Loucy (cell line): ENCODE measurements at regions not wholly inside any gene's neighbourhood (a gene's known extent, or its start where the extent isn't known, plus 50 kb on each side); places are given as distances from the start of the nearest gene placed in this dataset.

Source experiments
- H2AFZ ChIP-seq: fragments of 200-600 bp; sonication (generic); 2 replicates; pipeline ENCODE4 v1.6.0; 2016; ENCODE audit warnings: antibody characterized with exemption, mild to moderate bottlenecking, low read length, moderate library complexity
- H3F3A ChIP-seq: fragments of 200-600 bp; 2 replicates; pipeline ENCODE4 v1.6.0; 2016; ENCODE audit warnings: antibody characterized with exemption, low read depth, mild to moderate bottlenecking
- H3K27me3 ChIP-seq: fragments of 200-600 bp; sonication (generic); 2 replicates; pipeline ENCODE4 v1.6.1; 2014; ENCODE audit warnings: low read length, mild to moderate bottlenecking; ENCODE audit not compliant: insufficient read depth, poor library complexity, severe bottlenecking
- H3K36me3 ChIP-seq: fragments of 200-600 bp; sonication (generic); 2 replicates; pipeline ENCODE4 v1.6.1; 2016; ENCODE audit warnings: low read length; ENCODE audit not compliant: insufficient read depth
- H3K4me1 ChIP-seq: fragments of 200-600 bp; sonication (generic); 2 replicates; pipeline ENCODE4 v1.5.1; 2014; ENCODE audit warnings: low read length, mild to moderate bottlenecking; ENCODE audit not compliant: insufficient read depth, poor library complexity, severe bottlenecking
- H3K4me2 ChIP-seq: fragments of 200-600 bp; sonication (generic); 2 replicates; pipeline ENCODE4 v1.6.0; 2014; ENCODE audit warnings: antibody characterized with exemption, low read length, low read depth, mild to moderate bottlenecking; ENCODE audit not compliant: poor library complexity, severe bottlenecking
- H3K4me3 ChIP-seq: fragments of 200-600 bp; sonication (generic); 2 replicates; pipeline ENCODE4 v1.5.1; 2014; ENCODE audit warnings: low read length, mild to moderate bottlenecking, mixed read lengths; ENCODE audit not compliant: poor library complexity, severe bottlenecking
- H3K79me2 ChIP-seq: fragments of 200-600 bp; sonication (generic); 2 replicates; pipeline ENCODE4 v1.6.1; 2014; ENCODE audit warnings: low read length; ENCODE audit not compliant: insufficient read depth
- H3K9ac ChIP-seq: fragments of 200-600 bp; sonication (generic); 2 replicates; pipeline ENCODE4 v1.6.0; 2014; ENCODE audit warnings: mild to moderate bottlenecking, low read depth, low read length, moderate library complexity; ENCODE audit not compliant: poor library complexity, severe bottlenecking
- H3K9me2 ChIP-seq: fragments of 200-600 bp; sonication (generic); replicated peaks from 2 replicates; pipeline ENCODE4 v1.6.1; 2016; ENCODE audit warnings: low read depth, low read length, mixed read lengths
- H3K9me3 ChIP-seq: fragments of 200-600 bp; sonication (generic); 2 replicates; pipeline ENCODE4 v1.6.1; 2014; ENCODE audit warnings: mild to moderate bottlenecking, antibody characterized with exemption, low read length, low read depth; ENCODE audit not compliant: insufficient read depth
- H4K20me1 ChIP-seq: fragments of 200-600 bp; sonication (generic); 2 replicates; pipeline ENCODE4 v1.6.0; 2014; ENCODE audit warnings: antibody characterized with exemption, low read length, mild to moderate bottlenecking; ENCODE audit not compliant: insufficient read depth, poor library complexity, severe bottlenecking
- EZH2phosphoT487 ChIP-seq: fragments of 200-600 bp; IDR thresholded peaks from 2 replicates; pipeline ENCODE4 v1.6.1; 2018; ENCODE audit warnings: antibody characterized with exemption, mild to moderate bottlenecking, moderate library complexity, borderline replicate concordance
- TF ChIP-seq, protein P1 (sequence below): fragments of 200-600 bp; sonication (generic); conservative IDR thresholded peaks from 2 replicates; pipeline ENCODE4 v1.5.1; 2014; ENCODE audit warnings: mild to moderate bottlenecking, antibody characterized with exemption, low read length

DNA sequence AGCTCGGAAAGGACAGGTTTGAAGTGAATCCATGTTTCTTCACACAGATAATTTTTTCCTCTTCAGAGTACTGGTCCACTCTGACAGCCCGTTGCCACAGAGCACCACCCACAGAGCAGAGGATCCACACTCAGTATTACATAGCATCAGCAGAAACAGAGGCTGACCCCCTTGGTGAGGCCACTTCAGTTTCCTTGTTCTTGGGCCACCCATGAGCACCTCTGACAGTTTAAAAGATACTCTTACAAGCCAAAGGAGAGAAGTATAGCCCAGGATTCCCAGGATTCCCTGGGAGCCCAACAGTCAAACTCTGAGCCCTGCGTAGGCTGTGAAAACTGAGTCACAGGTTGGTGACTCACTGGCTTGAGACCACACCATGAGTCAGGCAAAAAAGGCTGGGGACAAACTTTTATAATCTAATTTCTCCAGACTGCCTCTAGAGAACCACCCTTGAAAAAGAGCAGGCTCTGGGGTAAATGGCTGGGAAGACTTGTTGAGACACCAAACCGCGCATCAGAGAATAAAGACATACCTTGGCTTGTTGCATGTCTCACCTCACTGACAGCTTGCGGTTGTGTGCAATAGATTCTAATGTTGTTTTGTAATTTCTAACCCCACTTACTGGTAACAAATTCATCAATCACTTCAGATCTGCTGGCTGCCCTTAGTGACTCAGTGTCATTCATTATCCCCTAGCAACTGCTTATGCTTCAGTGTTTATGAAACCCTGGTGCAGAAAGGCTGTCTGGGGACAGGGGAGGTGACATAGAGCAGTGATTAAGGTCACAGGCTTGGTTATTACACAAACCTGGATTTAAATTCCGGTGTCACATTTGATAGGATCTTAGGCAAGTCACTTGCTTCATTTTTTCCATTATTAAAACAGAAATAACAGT, 56.9 kb upstream of the PRSS23 start:
- H3K27me3 ChIP-seq: no peaks in the 10 kb centered on the region
- H3K4me2 ChIP-seq: no peak overlapping the region
- no peak overlapping the region for H3K4me3 ChIP-seq
- no peak overlapping the region for H2AFZ ChIP-seq
- no peaks in the 10 kb centered on the region for H3K9me2 ChIP-seq
- H3K36me3 ChIP-seq: no peaks in the 10 kb centered on the region
- no peaks in the 10 kb centered on the region for H4K20me1 ChIP-seq
- no peaks in the 10 kb centered on the region for H3K4me1 ChIP-seq
- no peaks in the 10 kb centered on the region for H3F3A ChIP-seq
- no peaks in the 10 kb centered on the region for H3K9me3 ChIP-seq
- no peak for TF ChIP-seq EZH2phosphoT487
- TF ChIP-seq, protein P1, sequence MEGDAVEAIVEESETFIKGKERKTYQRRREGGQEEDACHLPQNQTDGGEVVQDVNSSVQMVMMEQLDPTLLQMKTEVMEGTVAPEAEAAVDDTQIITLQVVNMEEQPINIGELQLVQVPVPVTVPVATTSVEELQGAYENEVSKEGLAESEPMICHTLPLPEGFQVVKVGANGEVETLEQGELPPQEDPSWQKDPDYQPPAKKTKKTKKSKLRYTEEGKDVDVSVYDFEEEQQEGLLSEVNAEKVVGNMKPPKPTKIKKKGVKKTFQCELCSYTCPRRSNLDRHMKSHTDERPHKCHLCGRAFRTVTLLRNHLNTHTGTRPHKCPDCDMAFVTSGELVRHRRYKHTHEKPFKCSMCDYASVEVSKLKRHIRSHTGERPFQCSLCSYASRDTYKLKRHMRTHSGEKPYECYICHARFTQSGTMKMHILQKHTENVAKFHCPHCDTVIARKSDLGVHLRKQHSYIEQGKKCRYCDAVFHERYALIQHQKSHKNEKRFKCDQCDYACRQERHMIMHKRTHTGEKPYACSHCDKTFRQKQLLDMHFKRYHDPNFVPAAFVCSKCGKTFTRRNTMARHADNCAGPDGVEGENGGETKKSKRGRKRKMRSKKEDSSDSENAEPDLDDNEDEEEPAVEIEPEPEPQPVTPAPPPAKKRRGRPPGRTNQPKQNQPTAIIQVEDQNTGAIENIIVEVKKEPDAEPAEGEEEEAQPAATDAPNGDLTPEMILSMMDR: no peak
- H3K9ac ChIP-seq: no peak overlapping the region
- no peaks in the 10 kb centered on the region for H3K79me2 ChIP-seq

DNA sequence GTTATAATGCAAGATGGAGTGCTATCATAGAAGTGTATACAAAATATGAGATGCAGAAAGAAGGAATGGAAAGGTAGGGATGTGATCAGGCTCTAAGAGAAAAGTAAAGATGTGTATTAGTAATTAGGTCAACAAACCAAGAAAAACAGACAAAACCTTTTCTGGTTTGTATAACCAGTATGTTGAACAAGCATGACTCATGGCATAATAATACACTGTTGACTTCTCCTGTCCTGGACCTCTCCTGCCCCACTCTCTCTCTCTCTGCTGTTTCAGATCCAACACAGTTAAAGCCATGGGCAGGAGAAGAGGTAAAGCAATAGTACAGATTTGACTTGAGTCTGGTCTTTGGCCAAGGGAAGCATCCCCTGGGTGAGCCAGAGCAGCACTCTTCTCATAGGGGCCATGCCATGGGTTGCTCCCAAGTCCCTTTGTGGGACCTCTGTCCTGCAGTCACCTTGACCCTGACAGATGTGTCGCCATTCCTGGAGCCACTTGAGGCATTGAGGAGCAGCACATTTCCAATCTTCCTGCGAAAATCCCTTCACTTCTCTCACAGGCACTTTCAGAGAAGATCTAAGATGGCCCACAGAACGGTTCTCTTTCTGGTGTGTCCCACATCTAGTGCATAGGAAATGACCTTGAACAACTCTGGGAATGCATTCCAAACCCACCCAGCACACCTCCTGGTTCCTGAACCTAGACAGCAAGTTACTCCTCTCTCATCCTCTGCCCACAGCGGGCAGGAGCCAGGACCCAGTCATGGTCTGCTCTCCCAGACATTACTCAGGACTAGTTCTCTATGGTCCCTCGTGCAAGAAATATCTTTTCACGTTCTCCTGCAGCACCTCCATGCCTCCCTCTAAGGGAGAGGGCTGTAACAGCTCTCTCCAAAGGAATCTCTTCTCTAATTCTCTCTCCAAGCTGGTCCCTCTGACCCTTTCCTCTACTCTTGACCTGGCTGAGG, 58.2 kb upstream of the PRSS23 start:
- Histone ChIP-seq H3K4me2 (no peak overlapping the region), H4K20me1 (no peaks in the 10 kb centered on the region), H3K9me2 (no peaks in the 10 kb centered on the region), H3K4me1 (no peaks in the 10 kb centered on the region), H3K9me3 (no peaks in the 10 kb centered on the region), H3K36me3 (no peaks in the 10 kb centered on the region), H3K79me2 (no peaks in the 10 kb centered on the region), H3K27me3 (no peaks in the 10 kb centered on the region), H3K4me3 (no peak overlapping the region), H2AFZ (no peak overlapping the region), H3F3A (no peaks in the 10 kb centered on the region), H3K9ac (no peak overlapping the region)
- TF ChIP-seq EZH2phosphoT487: no peak
- TF ChIP-seq, protein P1: no peak

DNA sequence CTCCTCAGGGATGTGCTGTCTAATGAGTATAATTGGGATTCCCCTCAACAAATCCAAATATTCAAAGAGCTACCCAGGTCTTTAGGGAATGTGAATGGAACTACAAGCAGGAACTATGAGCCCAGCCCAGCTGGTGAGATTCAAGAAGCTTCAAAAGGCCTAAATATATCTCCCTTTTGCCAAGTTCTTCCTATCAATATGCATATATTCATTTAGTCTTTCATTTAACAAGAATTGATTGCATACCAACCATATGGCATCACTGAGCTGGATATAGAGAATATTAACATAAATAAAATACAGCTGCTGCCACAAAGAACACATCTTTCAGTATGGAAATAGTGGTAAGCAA, 58.9 kb upstream of the PRSS23 start:
- no peaks in the 10 kb centered on the region for H3K79me2 ChIP-seq
- H3F3A ChIP-seq: no peaks in the 10 kb centered on the region
- no peaks in the 10 kb centered on the region for H3K36me3 ChIP-seq
- H3K9me2 ChIP-seq: no peaks in the 10 kb centered on the region
- H4K20me1 ChIP-seq: no peaks in the 10 kb centered on the region
- TF ChIP-seq, protein P1: no peak
- no peak for TF ChIP-seq EZH2phosphoT487
- H3K4me2 ChIP-seq: no peak overlapping the region
- no peak overlapping the region for H2AFZ ChIP-seq
- H3K4me3 ChIP-seq: no peak overlapping the region
- no peaks in the 10 kb centered on the region for H3K9me3 ChIP-seq
- H3K27me3 ChIP-seq: no peaks in the 10 kb centered on the region
- H3K4me1 ChIP-seq: no peaks in the 10 kb centered on the region
- H3K9ac ChIP-seq: no peak overlapping the region
